ENCODE measurements at regions not wholly inside any gene's neighbourhood (a gene's known extent, or its start where the extent isn't known, plus 50 kb on each side); places are given as distances from the start of the nearest gene placed in this dataset.

DNA sequence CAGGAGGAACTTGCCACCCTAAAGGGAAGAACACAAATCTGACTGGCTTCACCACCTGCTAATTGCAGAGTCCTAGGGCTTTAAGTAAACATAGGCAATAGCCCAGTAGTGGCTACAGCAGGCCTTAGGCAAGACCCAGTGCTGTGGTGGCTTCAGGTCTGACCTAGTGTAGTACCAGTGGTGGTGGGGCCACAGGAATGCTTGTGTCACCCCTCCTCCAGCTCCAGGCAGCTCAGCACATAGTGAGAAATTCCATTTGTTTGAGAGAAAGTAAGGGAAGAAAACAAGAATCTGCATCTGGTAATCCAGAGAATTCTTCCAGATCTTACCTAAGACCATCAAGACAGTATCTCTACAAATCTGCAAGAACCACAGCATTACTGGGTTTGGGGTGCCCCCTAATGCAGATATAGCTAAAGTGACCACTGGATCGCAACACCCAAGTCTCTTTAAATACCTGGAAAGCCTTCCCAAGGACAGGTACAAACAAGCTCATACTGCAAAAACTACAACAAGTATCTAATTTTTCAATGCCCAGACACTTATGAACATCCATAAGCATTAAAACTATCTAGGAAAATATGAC is 102.6 kb upstream of the TRPM3 start:
- Mint-ChIP-seq H3K36me3 (no peaks in the 10 kb centered on the region), H3K27ac (no peak overlapping the region), H3K9me3 (peaks cover 14% of the 10 kb centered on the region), H3K27me3 (ENCODE audit: low read depth) (no peaks in the 10 kb centered on the region), H3K4me3 (no peak overlapping the region), H3K4me1 (peaks cover 7% of the 10 kb centered on the region)
- TF ChIP-seq, protein P1, sequence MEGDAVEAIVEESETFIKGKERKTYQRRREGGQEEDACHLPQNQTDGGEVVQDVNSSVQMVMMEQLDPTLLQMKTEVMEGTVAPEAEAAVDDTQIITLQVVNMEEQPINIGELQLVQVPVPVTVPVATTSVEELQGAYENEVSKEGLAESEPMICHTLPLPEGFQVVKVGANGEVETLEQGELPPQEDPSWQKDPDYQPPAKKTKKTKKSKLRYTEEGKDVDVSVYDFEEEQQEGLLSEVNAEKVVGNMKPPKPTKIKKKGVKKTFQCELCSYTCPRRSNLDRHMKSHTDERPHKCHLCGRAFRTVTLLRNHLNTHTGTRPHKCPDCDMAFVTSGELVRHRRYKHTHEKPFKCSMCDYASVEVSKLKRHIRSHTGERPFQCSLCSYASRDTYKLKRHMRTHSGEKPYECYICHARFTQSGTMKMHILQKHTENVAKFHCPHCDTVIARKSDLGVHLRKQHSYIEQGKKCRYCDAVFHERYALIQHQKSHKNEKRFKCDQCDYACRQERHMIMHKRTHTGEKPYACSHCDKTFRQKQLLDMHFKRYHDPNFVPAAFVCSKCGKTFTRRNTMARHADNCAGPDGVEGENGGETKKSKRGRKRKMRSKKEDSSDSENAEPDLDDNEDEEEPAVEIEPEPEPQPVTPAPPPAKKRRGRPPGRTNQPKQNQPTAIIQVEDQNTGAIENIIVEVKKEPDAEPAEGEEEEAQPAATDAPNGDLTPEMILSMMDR (IDR thresholded peaks at IDR 0.05; ENCODE audit: unreplicated experiment) = no peak
- no peak for DNase-seq (ENCODE audit: low spot score in 2 of 2, unreplicated experiment in 2 of 2)

DNA sequence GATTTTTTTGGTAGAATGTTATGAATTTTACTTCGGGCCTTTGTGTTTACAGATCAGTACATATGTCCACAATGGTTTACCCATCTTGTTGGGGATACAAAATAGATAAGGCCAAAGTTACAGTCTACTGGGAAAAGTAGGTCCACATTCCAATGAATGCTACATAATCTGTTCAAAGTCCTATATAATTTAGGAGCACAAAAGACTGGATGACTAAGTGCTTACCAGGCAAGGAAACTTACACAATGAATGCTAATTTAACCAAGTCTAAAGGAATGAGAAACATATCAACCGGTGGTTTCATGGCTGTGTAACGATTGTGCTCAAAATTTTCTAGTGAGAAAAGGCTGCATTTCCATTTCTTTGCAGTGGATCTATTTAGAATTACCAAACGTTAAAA is 97.4 kb upstream of the TRPM3 start:
- no peak overlapping the region for H3K27ac Mint-ChIP-seq
- peaks cover 2% of the 10 kb centered on the region for H3K36me3 Mint-ChIP-seq
- H3K4me3 Mint-ChIP-seq = no peak overlapping the region
- TF ChIP-seq, protein P1 (IDR thresholded peaks at IDR 0.05; ENCODE audit: unreplicated experiment) = no peak
- H3K9me3 Mint-ChIP-seq = peaks cover 15% of the 10 kb centered on the region
- H3K4me1 Mint-ChIP-seq = no peaks in the 10 kb centered on the region
- no peak for DNase-seq (ENCODE audit: low spot score in 2 of 2, unreplicated experiment in 2 of 2)
- no peaks in the 10 kb centered on the region for H3K27me3 Mint-ChIP-seq (ENCODE audit: low read depth)

DNA sequence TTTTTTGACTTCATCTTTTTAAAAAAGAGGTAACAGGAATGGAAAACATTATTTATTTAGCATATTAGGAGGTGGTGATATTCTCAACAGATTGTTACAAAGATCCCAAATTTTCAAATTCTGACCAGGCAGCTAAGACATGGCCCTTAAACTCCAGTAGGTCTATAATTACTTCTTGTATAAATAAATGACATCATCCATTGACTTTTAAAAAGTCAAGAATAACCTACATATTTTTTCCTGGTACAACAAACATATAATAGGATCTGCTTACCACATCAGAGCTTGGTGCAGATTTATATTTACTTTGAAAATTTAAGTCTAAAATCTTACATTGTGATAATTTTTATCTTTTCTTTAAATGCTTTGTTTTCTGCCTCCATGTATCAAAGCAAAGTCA is 92.2 kb upstream of the TRPM3 start:
- TF ChIP-seq, protein P1 (IDR thresholded peaks at IDR 0.05; ENCODE audit: unreplicated experiment) = no peak
- Mint-ChIP-seq H3K36me3 (peaks cover 2% of the 10 kb centered on the region), H3K27me3 (ENCODE audit: low read depth) (no peaks in the 10 kb centered on the region), H3K27ac (no peak overlapping the region), H3K9me3 (peaks cover 30% of the 10 kb centered on the region), H3K4me1 (no peaks in the 10 kb centered on the region), H3K4me3 (no peak overlapping the region)
- no peak for DNase-seq (ENCODE audit: low spot score in 2 of 2, unreplicated experiment in 2 of 2)

DNA sequence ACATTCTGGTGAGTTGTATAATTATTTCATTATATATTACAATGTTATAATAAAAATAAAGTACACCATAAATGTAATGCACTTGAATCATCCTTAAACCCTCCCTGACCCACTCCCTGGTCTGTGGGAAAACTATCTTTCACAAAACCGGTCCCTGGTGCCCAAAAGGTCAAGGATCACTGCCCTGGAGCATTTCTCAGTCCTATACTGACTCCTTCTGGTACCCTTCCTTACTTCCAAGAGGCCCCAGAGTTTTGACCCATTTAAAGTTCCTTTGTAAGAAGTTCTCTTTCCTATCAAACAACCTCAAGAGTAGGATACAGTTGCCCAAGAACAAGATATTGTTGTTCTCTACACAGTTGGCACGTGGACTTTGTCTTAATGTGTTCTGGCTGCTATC is 88.9 kb upstream of the TRPM3 start:
- no peaks in the 10 kb centered on the region for H3K4me1 Mint-ChIP-seq
- H3K27ac Mint-ChIP-seq = no peak overlapping the region
- H3K4me3 Mint-ChIP-seq = no peak overlapping the region
- peaks cover 2% of the 10 kb centered on the region for H3K36me3 Mint-ChIP-seq
- H3K27me3 Mint-ChIP-seq (ENCODE audit: low read depth) = peaks cover 1% of the 10 kb centered on the region
- H3K9me3 Mint-ChIP-seq = peaks cover 28% of the 10 kb centered on the region
- DNase-seq (ENCODE audit: low spot score in 2 of 2, unreplicated experiment in 2 of 2) = no peak
- TF ChIP-seq, protein P1 (IDR thresholded peaks at IDR 0.05; ENCODE audit: unreplicated experiment) = no peak

DNA sequence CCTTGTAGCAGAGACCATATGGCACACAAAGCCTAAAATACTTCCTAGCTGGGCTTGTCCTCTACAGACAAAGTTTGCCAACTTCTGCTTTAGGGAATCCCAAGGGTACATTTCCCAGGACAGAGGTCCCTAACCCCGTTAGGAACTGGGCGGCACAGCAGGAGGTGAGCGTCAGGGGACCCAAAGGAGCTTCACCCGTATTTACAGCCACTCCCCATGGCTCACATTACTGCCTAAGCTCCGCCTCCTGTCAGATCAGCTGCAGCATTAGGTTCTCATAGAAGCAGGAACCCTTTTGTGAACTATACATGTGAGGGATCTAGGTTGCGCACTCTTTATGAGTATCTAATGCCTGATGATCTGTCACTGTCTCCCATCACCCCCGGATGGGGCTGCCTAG is 88.5 kb upstream of the TRPM3 start:
- TF ChIP-seq, protein P1 (IDR thresholded peaks at IDR 0.05; ENCODE audit: unreplicated experiment) = no peak
- H3K27ac Mint-ChIP-seq = no peak overlapping the region
- H3K4me1 Mint-ChIP-seq = no peaks in the 10 kb centered on the region
- peaks cover 2% of the 10 kb centered on the region for H3K36me3 Mint-ChIP-seq
- H3K27me3 Mint-ChIP-seq (ENCODE audit: low read depth) = peaks cover 1% of the 10 kb centered on the region
- peaks cover 26% of the 10 kb centered on the region for H3K9me3 Mint-ChIP-seq
- no peak overlapping the region for H3K4me3 Mint-ChIP-seq
- DNase-seq (ENCODE audit: low spot score in 2 of 2, unreplicated experiment in 2 of 2) = no peak

DNA sequence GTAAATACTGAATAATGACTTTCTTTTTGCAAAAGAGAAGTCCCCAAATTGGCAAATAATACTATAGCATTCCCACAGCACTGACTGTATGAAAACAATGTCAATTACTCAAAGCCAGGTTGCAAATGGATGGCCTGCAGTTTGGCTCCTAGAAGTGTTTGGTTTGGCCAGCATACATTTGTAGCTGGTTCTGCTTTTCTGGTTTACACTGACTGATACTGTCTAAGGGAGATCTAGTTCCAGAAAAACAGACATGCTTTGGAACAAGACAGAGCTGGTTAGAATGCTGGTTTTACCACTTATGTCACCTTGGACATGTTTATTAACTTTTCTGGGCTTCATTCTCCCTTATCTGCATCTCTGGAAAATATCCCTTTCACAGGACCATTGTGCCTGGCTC is 81.5 kb upstream of the TRPM3 start:
- Mint-ChIP-seq H3K36me3 (peaks cover 2% of the 10 kb centered on the region), H3K27me3 (ENCODE audit: low read depth) (peaks cover 1% of the 10 kb centered on the region), H3K4me3 (no peak overlapping the region), H3K4me1 (no peaks in the 10 kb centered on the region), H3K27ac (no peak overlapping the region), H3K9me3 (peaks cover 9% of the 10 kb centered on the region)
- no peak for DNase-seq (ENCODE audit: low spot score in 2 of 2, unreplicated experiment in 2 of 2)
- TF ChIP-seq, protein P1 (IDR thresholded peaks at IDR 0.05; ENCODE audit: unreplicated experiment) = no peak

Data from mesothelial cell of epicardium (in vitro differentiated cells).